Lung microvascular endothelial cell (primary cell): ENCODE measurements at regions not wholly inside any gene's neighbourhood (a gene's known extent, or its start where the extent isn't known, plus 50 kb on each side); places are given as distances from the start of the nearest gene placed in this dataset.

Source experiments
- DNase-seq, 2 donors: peaks; one replicate each; pipeline versions ENCODE4 v3.0.0 to v3.0.0-alpha.2; 2010; ENCODE audit warnings: low read depth in 2 of 2

DNA sequence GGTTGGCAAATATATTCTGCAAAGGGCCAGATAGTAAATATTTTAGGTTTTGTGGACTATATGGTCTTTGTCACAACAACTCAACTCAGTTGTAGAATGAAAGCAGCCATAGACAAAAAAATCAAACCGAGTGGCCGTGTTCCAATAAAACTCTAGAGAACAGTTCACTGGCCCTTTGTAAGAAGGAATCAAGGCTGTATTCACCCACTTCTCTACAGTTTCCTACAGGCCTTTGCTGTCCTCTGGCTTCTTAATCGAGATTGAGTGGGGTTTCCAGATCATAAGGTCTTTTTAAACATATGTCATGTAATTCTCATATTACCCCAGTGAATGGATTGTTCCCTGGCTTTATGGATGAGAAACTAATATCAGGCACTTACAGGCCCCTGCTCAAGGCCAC, 448.9 kb upstream of the ETAA1 start:
- no peak for DNase-seq

DNA sequence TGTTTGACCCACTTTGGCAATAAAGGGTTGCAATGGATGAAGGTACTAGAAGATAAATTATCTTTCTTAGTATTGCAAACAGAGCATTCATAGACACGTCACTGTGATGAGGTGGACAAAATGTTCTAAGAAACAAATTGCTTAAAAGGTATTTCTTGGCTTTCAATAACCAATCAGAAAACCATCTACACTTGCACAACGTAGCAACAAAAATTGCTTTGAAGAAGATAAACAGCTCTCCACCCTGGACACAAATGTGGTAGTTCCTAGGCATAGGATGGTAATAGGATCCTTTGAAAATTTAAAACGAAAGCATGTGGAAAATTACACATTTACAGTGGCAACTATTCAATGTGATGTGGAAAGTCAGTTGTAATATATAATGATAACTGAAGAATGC, 439.9 kb upstream of the ETAA1 start:
- DNase-seq, result no peak

DNA sequence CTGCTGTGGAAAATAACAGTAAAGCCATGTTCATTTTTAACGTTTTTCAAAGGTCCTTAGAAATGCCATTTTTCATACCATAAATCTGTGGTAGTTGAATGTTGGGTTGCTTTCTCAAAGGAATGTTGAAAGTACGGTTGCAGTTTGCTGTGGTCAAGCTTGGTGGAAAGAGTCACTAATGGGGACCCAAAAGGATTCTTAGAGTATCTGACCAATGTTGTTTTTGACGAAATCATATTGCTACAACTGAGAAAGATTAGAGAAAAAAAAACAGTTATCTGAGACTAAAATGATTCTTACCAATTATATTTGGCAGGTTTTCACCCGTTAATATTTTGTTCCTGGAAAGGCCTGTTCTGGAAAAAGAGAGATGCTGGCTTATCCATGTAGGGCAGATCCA, 439.5 kb upstream of the ETAA1 start:
- no peak for DNase-seq

DNA sequence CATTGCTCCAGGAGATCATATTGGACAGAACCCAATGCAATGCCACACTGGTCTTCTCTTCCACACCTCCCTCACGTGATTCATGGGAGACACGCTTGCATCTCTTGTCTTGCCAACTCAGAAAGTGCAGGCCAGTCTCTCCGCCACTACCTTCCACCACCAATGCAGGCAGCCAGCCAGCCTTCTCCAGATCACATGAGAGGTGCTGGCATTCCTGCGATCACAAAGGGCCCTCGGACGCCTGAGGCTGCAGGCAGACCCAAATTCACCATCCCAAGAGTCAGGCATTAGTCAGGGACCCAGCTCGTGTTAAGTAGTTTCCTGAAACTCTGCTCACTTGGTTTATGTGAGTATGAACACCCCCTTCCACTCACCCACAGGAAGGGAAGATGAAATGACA, 437.0 kb upstream of the ETAA1 start:
- no peak for DNase-seq

DNA sequence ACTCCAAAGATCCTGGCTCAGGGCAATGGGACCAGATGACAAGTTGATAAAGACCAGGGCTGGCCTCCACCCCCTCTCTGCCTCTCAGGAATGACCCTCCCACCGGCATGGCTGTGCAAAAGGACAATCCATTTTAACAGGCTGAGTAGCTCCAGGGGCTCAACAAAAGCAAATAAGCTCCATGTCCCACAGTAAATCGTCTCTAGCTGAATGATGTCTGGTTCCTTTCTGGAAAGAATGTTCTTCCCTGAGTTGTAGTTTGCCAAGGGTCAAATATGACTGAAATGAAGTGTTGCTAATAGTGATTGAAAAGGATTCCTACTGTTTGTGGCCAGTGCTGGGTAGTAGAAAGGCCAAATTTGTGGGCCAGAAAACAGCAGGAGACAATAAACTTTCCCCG, 434.4 kb upstream of the ETAA1 start:
- no peak for DNase-seq

DNA sequence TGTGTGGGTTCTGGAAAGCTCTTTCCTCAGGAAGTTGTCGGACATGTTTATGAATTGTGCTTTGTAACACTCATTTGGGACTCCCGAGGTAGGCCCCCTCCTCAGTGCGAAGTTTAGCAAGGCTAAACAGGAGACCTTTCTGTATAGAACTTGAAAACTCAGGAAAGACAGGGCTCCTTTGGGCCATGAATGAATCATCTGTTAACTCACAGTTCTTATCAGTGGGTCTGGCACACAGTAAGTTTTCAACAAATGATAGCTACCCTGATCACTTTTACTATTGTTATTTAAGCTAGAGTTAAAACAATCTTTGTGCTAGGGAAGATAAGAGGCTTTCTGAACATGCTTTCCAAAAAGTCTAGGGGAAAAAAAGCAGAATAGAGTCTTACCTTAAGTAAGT, 430.5 kb upstream of the ETAA1 start:
- DNase-seq, result no peak

DNA sequence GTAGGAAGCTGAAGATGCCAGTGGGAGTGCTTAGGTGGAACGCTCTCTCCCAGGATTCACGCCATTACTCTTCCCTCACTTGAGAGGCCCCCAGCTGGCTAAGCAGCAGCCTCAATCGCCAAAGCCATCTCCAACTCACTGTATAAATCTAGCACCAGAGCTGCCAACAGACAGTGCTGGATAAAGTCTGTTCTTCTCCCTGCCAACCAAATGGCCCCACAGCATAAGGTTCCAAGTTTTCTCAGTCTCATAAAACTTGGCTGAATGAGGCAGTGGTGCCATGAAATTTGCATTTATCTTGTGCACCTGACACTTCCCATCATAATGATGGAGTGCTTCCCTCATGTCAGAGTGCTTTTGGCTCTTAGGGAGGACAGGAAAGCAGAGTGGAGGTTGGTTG, 428.2 kb upstream of the ETAA1 start:
- no peak for DNase-seq

DNA sequence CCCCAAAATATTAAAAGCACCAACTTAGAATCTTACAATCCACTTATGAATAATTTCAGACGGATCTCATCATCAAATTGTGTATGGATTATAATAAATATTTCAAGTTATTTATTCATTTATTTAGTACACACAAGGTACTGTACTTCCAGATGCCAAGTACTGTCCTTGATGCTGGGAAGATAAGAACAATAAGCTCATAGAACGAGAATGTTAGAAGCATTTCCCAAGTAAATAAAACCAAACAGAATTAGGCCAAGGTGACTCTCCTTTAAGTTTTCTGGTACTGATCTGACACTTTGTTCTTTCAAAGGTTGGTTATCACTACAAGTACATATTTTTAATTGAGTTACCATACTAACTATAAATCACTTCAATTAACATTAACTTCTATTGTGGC, 416.1 kb upstream of the ETAA1 start:
- DNase-seq, result no peak

DNA sequence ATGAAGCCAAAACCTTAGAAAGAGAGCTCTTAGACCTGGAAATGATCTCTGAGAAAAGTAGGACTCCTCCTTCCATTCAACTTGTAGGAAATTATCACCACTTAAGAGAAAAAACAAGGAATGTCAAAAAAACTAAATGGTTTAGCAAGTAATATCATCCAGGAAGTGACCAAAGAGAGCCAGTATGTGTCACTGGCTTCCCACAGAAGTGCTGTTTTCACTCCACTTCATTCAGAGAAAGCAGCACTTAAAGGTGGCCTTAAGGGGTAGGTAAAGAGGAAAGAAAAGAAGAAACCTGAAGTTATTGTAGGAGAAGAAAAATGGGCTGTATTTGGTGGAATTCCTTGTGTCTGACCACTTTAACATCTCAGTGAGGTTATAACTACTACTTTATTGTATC, 414.4 kb upstream of the ETAA1 start:
- DNase-seq, result no peak

DNA sequence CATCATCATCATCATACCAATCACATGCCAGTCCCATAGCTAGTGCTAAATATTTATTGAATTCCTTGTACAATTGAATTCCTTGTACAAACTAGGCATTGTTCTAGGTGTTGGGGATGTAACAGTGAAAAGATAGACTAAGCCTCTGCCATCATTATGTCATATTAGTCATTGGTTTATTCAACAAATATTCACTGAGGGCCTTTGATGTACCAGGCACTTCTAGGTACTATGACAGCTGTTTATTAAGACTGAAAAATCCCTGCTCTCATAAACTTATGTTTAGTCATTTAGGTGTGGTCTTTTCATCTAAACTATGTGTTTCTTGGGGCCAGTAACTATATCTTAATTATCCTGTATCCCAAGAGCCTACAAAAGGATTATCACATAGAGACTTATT, 412.3 kb upstream of the ETAA1 start:
- no peak for DNase-seq

DNA sequence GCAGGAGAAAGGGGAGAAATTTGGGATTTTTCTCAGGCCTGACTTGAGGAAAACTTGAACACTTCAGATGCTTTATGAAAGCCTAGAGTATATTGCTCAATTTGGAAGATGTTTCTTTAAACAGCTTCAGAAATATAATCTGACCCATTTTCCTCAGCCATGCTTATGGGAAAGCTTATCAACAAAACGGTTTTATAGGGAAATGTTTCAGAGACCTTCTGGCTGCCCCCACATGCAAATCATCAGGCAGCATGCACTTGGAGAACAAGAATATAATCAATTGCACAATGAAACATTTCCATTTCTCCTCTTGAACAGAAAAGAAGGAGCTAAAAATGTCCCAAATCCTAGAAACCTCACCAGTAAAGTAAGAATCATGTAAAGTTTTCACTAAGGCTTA, 411.2 kb upstream of the ETAA1 start:
- DNase-seq, result no peak

DNA sequence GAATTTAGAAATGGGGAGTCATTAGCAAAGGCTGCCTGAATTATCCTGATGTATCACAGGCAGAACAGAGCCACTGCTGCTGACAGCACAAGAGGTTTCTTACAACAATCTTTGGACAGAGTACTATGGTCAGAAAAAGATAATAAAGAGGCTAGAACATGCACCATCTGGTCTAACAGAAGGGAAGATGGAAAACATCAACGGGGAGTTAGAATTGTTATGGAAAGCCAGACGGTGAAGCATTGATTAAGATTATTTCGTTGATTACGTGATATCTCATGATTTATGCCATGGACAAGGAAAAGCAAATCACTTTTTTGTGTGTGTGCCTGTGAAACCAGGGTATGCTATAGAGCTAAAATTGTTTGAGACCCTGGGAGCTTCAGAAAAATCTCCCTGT, 409.4 kb upstream of the ETAA1 start:
- DNase-seq, result no peak

DNA sequence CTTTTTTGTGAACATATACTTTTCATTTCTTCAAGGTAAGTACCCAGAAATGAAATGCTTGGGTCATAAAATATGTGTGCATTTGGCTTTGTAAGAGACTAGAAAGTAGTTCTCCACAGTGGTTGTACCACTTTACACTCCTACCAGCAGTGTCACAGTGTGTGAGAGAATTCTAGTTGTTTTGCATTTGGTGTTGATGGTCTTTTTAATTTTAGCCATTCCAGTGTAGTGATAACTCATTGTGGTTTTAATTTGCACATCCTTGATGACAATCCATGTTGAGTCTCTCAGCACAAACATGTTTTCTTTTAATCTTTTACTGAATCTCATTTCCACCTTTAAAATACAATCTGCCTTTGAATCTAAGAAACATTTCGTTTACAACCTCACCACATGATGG, 402.5 kb upstream of the ETAA1 start:
- DNase-seq, result no peak

DNA sequence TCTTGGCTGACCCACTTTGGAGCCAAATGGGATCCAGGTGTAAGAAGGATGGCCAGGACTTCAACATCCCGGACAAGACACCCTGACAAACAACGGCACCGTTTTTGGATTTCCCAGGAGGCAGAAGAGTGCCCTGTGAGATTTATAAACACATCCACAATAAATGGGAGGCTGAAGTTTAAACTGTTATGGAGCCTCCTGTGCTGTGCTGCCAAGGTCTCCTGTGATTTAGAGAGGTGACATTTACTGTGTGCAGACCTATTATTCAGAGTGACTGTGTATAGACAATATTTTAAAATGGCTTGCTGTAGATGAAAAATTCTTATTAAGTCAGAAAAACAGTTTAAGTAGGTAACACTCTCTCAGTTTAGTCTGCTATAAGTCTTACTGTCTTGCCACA, 401.5 kb upstream of the ETAA1 start:
- DNase-seq, result no peak

DNA sequence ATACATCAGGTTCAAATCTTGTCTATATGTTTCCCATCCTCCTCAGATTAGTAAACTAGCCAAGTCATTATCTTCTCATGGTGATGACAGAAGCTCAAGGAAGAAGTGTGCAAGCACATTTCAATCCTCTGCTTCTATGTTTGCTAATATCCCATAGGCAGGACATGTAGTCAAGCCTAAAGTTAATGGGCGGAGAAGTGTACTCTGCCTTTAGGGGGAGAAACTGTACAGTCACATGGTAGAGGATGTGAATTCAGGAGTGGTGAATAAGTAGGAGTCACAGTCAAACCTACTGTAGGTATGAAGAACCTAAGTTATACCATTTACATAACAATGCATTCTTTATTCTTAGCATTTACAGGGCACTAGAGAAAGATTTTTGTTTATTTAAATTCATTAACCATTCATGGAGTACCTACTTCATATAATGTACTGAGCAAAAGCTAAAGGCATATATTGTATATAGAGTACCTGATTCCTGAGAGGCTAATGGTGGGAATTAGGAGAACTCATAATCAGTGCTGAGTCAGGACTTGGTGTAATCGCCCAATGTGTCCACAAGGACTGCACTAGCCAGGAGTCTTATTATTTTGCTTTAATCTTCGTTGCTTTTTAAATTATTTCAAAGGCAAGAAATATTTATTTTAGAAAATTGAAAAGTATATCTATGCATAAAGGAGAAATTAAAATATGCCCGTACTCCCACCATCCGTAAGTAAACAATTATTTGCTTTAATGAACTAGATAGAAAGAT, 394.3 kb upstream of the ETAA1 start:
- DNase-seq, result no peak

DNA sequence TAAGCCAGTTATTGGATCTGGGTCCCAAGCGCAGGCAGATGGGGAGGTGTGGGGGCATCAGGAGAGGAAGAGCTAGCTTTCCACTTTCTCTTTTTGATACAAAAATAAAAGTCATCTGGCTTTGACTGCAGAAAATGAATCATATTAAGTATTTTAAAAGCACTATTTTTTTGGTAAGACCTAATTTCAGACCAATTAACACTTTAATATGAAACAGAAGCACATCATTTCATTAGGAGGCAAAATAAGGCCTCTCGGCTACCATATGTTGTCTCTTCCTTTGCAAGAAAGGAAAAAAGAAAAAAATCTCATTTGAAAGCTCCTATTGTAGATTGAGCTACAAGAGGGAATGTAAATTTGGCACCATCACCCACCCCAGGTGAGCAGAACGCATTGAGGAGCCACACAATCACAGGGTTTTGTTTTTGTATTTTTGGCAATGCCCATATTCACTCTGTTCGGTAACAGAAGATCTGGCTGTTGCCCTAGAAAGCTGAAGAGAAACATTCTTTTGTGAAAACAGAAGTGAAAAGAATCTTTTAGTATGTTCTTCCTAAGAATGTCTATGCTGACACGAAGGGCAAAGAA, 390.7 kb upstream of the ETAA1 start:
- no peak for DNase-seq

DNA sequence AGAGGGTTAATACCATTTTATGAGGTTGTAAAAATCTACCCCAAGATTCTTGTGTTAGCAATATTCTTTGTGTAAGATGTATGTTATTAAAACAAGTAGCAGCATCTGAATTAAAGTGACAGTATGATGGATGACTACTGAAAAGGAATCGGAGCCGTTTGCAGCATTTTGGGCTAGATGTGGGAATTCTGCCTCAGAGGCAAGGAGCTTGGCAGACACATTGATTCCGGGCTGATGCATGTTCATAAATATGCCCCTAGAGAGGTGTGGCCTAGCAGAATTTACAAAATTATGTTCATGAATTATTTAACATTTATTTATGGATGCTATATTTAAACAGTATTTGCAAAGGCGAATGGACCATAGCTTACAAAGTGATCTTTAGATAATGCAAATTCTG, 389.0 kb upstream of the ETAA1 start:
- no peak for DNase-seq

DNA sequence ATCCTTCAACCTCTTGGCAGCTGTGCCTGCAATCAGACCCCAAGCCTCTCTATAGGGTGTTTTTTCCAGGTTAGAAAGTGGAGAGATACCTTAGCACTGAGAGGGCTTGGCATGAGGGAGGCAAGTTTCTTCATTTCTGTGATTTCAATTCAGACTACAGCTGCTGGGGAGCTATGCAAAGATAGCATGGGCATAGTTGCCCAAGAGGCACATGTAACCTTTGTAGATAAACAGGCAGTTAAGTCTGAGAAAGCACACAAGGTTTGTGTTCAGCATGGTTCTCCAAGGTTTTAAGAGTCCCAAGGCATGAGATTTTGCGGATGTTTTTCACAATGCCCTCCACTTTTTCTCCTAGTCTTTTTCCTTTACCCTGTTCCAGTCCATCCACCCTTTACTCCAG, 385.0 kb upstream of the ETAA1 start:
- DNase-seq, result no peak

DNA sequence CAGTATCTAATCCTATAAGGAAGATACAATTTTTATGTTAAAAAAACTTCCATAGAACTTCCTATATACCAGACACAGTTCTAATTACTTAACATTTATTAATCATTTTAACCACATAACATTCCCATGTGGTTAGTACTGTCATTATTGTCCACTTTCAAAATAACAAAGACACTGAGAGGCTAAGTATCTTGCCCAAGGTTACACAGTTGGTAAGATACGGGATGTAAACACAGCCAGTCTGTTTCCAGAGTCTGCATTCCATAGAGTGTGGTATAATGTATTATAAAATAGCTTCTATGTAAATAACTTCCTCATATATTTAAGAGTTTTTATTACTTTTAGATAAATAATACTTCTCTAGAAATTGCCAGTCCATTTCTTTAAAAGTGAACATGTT, 383.3 kb upstream of the ETAA1 start:
- DNase-seq, result no peak

DNA sequence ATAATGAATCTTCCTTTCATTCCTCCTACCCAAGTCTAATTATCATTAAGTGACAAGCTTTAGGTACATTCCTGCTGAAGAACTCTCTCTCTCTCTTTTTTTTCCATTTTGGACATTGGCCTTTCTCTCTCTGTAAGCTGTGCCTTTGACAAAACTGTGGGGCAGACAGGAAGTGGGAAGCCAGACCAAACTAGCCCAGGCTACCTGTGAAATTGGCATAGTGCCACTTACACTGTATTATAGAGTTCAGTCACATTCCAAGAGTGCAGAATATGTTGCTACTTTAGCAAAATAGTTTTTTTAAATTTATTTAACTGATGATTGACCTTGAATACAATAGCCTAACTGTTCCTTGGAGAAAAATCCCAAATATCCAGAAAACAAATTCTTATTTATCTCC, 381.5 kb upstream of the ETAA1 start:
- no peak for DNase-seq

DNA sequence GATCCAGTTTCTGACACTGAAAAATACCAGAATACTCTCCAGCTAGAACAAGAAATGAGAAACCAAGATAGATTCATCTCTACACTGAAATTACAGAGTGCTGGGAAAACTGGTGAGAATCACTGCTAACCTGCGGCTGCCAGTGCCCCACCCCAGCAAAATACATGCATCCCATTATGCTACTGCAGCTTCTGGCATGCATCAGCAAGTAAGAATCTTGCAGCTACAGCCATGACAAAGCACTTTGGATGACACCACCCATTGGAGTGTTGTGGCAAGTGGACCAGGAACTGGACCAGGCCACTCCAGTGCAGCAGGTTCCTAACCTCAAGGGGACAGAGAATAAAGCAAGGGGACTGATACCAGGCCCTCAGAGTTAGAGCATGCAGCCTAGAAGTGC, 378.8 kb upstream of the ETAA1 start:
- DNase-seq, result no peak

DNA sequence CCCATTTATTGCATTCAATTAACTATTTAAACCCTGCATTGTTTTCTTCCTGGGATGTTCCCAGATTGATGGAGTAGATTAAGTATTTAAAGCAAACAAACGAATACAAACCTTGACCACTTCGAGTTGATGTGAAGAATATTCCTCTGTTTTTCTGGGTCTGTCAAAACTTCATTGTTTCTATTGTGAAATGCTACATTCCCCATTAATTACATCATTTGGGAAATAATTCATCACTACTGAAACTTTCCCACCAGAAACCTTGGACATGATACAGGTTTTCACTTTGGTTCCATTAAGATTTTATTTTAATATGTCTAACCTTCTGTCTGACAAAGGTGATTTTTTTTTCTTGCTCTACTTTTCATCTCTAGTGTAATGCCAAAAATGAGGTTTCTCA, 365.1 kb upstream of the ETAA1 start:
- no peak for DNase-seq

DNA sequence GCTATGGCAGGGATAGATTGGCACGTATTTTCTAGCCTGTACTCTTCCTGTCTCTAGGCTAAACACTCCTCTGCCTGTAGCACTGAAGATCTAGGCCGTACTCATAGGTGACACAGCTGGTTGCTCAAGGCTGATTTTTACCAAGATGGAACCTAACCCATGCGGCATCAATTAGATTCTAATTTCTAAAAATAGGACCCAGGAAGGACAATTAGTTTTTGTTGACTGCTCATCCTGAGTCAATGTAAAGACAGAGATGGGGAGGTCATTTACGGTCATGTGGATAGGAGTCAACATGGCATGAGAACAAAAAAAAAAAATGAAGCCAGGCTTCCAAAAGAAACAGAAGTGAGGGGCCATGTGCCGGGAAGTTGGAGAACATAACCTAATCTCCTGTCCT, 360.7 kb upstream of the ETAA1 start:
- DNase-seq, result no peak

DNA sequence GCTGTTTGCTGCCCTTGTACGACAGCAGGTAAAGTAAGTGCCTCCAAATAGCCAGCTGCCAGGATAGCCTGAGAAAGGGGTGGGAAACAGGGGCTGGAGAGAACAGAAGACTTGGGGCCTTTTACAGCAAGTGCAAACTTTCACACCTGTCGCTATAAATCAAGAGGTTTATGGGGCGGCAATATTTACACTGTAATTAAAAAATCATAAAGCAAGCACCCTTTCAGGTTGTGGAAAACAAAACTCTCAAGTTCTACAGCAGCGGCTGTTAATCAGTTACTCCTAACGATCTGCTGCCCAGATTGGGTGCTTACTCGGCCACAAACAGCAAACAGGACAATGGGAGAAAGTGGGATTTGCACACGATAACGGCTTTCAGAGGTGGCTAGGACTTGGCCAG, 359.5 kb upstream of the ETAA1 start:
- no peak for DNase-seq
